ENCODE measurements at regions not wholly inside any gene's neighbourhood (a gene's known extent, or its start where the extent isn't known, plus 50 kb on each side); places are given as distances from the start of the nearest gene placed in this dataset.
A peak's percentile ranks its signal among the peaks of the same experiment; 100 is the strongest.

GRCh38 chr7:82594665-82595064 lies 151.1 kb upstream of the CACNA2D1 start:
- CTCF ChIA-PET, result interaction anchor here (0.7 to 2.9 kb wide), 6 partner anchors 11 to 1093 kb away, joined by 3 to 18 read pairs (median 5); no protein-coding TSS in a partner anchor
- TF ChIP-seq PBX3 (IDR thresholded peaks at IDR 0.05), result no peak
- TF ChIP-seq ELF1 (IDR thresholded peaks at IDR 0.05), result no peak
- no peak for TF ChIP-seq ZBTB33 (IDR thresholded peaks at IDR 0.05; ENCODE audit: borderline replicate concordance, low read depth)
- TF ChIP-seq FOSL2 (IDR thresholded peaks at IDR 0.05; ENCODE audit: borderline replicate concordance, low read depth), result no peak
- TF ChIP-seq MXI1 (IDR thresholded peaks at IDR 0.05; ENCODE audit: low read depth, low read length), result no peak
- TF ChIP-seq EZH2phosphoT487 (IDR thresholded peaks at IDR 0.05; ENCODE audit: borderline replicate concordance, low read depth), result no peak
- TF ChIP-seq TEAD4 (IDR thresholded peaks at IDR 0.05; ENCODE audit: borderline replicate concordance, insufficient read depth), result no peak
- TF ChIP-seq FOXM1 (IDR thresholded peaks at IDR 0.05; ENCODE audit: low read depth), result no peak
- no peaks in the 10 kb centered on the region for H3F3A ChIP-seq (replicated peaks; ENCODE audit: insufficient read depth)
- peaks cover 0 to 6% of the 10 kb centered on the region in 2 experiments; a peak in 3 of 4 replicates for H3K4me1 ChIP-seq (ENCODE audit: control insufficient read depth in 1 of 2, insufficient read depth in 2 of 2, low read depth in 1 of 2, low read length in 1 of 2)
- H3K9me3 ChIP-seq, result no peaks in the 10 kb centered on the region
- H3K4me3 ChIP-seq (ENCODE audit: low read depth in 2 of 2, low read length in 1 of 2), result no peak overlapping the region
- no peak overlapping the region for H2AFZ ChIP-seq (ENCODE audit: low read depth)
- 81% methylated on average over 6 of the region's 6 CpGs for WGBS (ENCODE audit: low lambda C conversion rate)
- H3K27me3 ChIP-seq (ENCODE audit: insufficient read depth), result no peaks in the 10 kb centered on the region
- no peaks in the 10 kb centered on the region for H3K36me3 ChIP-seq (replicated peaks in 1 of 2; ENCODE audit: control insufficient read depth in 1 of 2, insufficient read depth in 2 of 2, low read length in 1 of 2)
- no peaks in the 10 kb centered on the region for H3K9me2 ChIP-seq
- H3K27ac ChIP-seq (ENCODE audit: low read depth in 2 of 2, low read length in 1 of 2), result no peak overlapping the region
- H3K9ac ChIP-seq, result no peak overlapping the region
- H3K79me2 ChIP-seq (ENCODE audit: insufficient read depth), result no peaks in the 10 kb centered on the region
- DNase-seq, result no peak
- POLR2A ChIA-PET, result no interaction called here
- no peaks in the 10 kb centered on the region for H4K20me1 ChIP-seq (ENCODE audit: insufficient read depth)
- H3K4me2 ChIP-seq, result no peak overlapping the region

GRCh38 chr7:82593780-82594179 lies 150.2 kb upstream of the CACNA2D1 start:
- H3K9ac ChIP-seq, result no peak overlapping the region
- H3K4me2 ChIP-seq, result no peak overlapping the region
- DNase-seq, result no peak
- no peaks in the 10 kb centered on the region for H3K79me2 ChIP-seq (ENCODE audit: insufficient read depth)
- H3K9me3 ChIP-seq, result no peaks in the 10 kb centered on the region
- H3K36me3 ChIP-seq (replicated peaks in 1 of 2; ENCODE audit: control insufficient read depth in 1 of 2, insufficient read depth in 2 of 2, low read length in 1 of 2), result no peaks in the 10 kb centered on the region
- H3K4me3 ChIP-seq (ENCODE audit: low read depth in 2 of 2, low read length in 1 of 2), result no peak overlapping the region
- no peaks in the 10 kb centered on the region for H3F3A ChIP-seq (replicated peaks; ENCODE audit: insufficient read depth)
- WGBS (ENCODE audit: low lambda C conversion rate), result 67% methylated on average over 3 of the region's 3 CpGs
- CTCF ChIA-PET, result interaction anchor here (0.7 to 2.9 kb wide), 7 partner anchors 12 to 550 kb away, joined by 3 to 18 read pairs (median 5); no protein-coding TSS in a partner anchor
- H3K27me3 ChIP-seq (ENCODE audit: insufficient read depth), result no peaks in the 10 kb centered on the region
- peaks cover 0 to 6% of the 10 kb centered on the region in 2 experiments; a peak in 3 of 4 replicates for H3K4me1 ChIP-seq (ENCODE audit: control insufficient read depth in 1 of 2, insufficient read depth in 2 of 2, low read depth in 1 of 2, low read length in 1 of 2)
- H3K9me2 ChIP-seq, result no peaks in the 10 kb centered on the region
- no peak overlapping the region for H3K27ac ChIP-seq (ENCODE audit: low read depth in 2 of 2, low read length in 1 of 2)
- TF ChIP-seq JUND (IDR thresholded peaks at IDR 0.05) (peak; percentile 55), USF1 (IDR thresholded peaks at IDR 0.05; ENCODE audit: borderline replicate concordance, low read depth) (no peak), NRF1 (IDR thresholded peaks at IDR 0.05; ENCODE audit: low read depth, low read length) (no peak), TCF12 (IDR thresholded peaks at IDR 0.05) (peak; percentile 77), CHD2 (IDR thresholded peaks at IDR 0.05; ENCODE audit: low read length, partially characterized antibody) (no peak), FOSL2 (IDR thresholded peaks at IDR 0.05; ENCODE audit: borderline replicate concordance, low read depth) (0 out of 2 replicates have a peak, but pooled peaks have one; percentile 39), EP300 (IDR thresholded peaks at IDR 0.05; ENCODE audit: borderline replicate concordance in 1 of 2, low read depth in 1 of 2, low read length in 1 of 2) (0 out of 4 replicates have a peak, but pooled peaks of 1 of the 2 experiments have one; percentile 10), SMC3 (IDR thresholded peaks at IDR 0.05; ENCODE audit: low read depth, low read length) (no peak), REST (IDR thresholded peaks at IDR 0.05; ENCODE audit: low read depth, low read length) (no peak), PBX3 (IDR thresholded peaks at IDR 0.05) (peak; percentile 81)
- no peak overlapping the region for H2AFZ ChIP-seq (ENCODE audit: low read depth)
- no peaks in the 10 kb centered on the region for H4K20me1 ChIP-seq (ENCODE audit: insufficient read depth)
- POLR2A ChIA-PET, result no interaction called here
